H1 (cell line): ENCODE measurements at regions not wholly inside any gene's neighbourhood (a gene's known extent, or its start where the extent isn't known, plus 50 kb on each side); places are given as distances from the start of the nearest gene placed in this dataset.

Experiments
- CTCF ChIA-PET: fragments of 300-600 bp; sonication (Branson Sonifier 250); formaldehyde crosslinking; loops from one replicate; lab custom pipeline; 2021; ENCODE audit not compliant: partially characterized antibody; lab: Charles Lee
- POLR2A ChIA-PET: fragments of 300-600 bp; sonication (Branson Sonifier 250); formaldehyde crosslinking; loops from one replicate; lab custom pipeline; 2021; ENCODE audit warnings: inconsistent platforms; ENCODE audit not compliant: partially characterized antibody; lab: Charles Lee
- DNase-seq, 2 experiments: peaks; one replicate each; pipeline versions ENCODE4 v3.0.0 to v3.0.0-alpha.2; 2010 to 2022; ENCODE audit warnings: low spot score in 2 of 2, low read depth in 1 of 2, mixed read lengths in 1 of 2
- FAIRE-seq: peaks from 2 replicates; lab custom pipeline; 2011; peaks lifted over from hg19 to GRCh38; lab: Jason Lieb, UNC
- H2AFZ ChIP-seq: 2 replicates; pipeline ENCODE4 v1.8.1; 2012; ENCODE audit warnings: low read length, inconsistent platforms
- H2AK5ac ChIP-seq: 2 replicates; pipeline ENCODE4 v1.6.1; 2013; ENCODE audit warnings: low read depth, low read length
- H2BK120ac ChIP-seq: replicated peaks from 2 replicates; pipeline ENCODE3; 2013; ENCODE audit warnings: low read depth, low read length, inconsistent platforms
- H2BK12ac ChIP-seq: 2 replicates; pipeline ENCODE4 v1.6.1; 2013; ENCODE audit warnings: low read depth, low read length
- H2BK15ac ChIP-seq: 2 replicates; pipeline ENCODE4 v1.6.1; 2013; ENCODE audit warnings: low read length
- H2BK20ac ChIP-seq: 2 replicates; pipeline ENCODE4 v1.6.1; 2013; ENCODE audit warnings: low read length
- H2BK5ac ChIP-seq: 2 replicates; pipeline ENCODE4 v1.6.1; 2013; ENCODE audit warnings: low read depth, low read length
- H3K14ac ChIP-seq: 2 replicates; pipeline ENCODE4 v1.6.1; 2013; ENCODE audit warnings: inconsistent platforms; ENCODE audit not compliant: insufficient read length
- H3K18ac ChIP-seq: 2 replicates; pipeline ENCODE4 v1.6.1; 2013; ENCODE audit warnings: low read length; ENCODE audit errors: extremely low read depth
- H3K23ac ChIP-seq: 2 replicates; pipeline ENCODE4 v1.6.1; 2013; ENCODE audit warnings: inconsistent platforms; ENCODE audit not compliant: insufficient read length
- H3K23me2 ChIP-seq: 2 replicates; pipeline ENCODE4 v1.6.1; 2013; ENCODE audit warnings: low read depth, low read length
- H3K27ac ChIP-seq: 2 replicates; pipeline ENCODE4 v1.6.1; 2011; ENCODE audit warnings: low read depth, low read length, inconsistent platforms
- H3K27me3 ChIP-seq, 4 experiments: replicated peaks in 1 of 4; 1 replicate in 1 of 4; 2 replicates in 3 of 4; pipeline versions ENCODE4 v1.6.1 to v1.8.1; 2011 to 2013; ENCODE audit warnings: low read length in 3 of 4, mild to moderate bottlenecking in 3 of 4, inconsistent platforms in 2 of 4, mixed read lengths in 2 of 4, moderate library complexity in 1 of 4; ENCODE audit not compliant: control insufficient read depth in 3 of 4, insufficient read depth in 3 of 4; ENCODE audit errors: extremely low read depth in 1 of 4
- H3K36me3 ChIP-seq, 4 experiments: 2 replicates each; pipeline versions ENCODE4 v1.6.1 to v1.8.1; 2011 to 2013; ENCODE audit warnings: mild to moderate bottlenecking in 4 of 4, low read length in 3 of 4, moderate library complexity in 2 of 4, control low read depth in 1 of 4, inconsistent platforms in 1 of 4; ENCODE audit not compliant: insufficient read depth in 4 of 4, control insufficient read depth in 2 of 4
- H3K4ac ChIP-seq: replicated peaks from 2 replicates; pipeline ENCODE3; 2013; ENCODE audit warnings: low read length, low read depth, mixed read lengths, inconsistent platforms; ENCODE audit not compliant: insufficient read length
- H3K4me1 ChIP-seq, 4 experiments: replicated peaks in 1 of 4; 1 replicate in 1 of 4; 2 replicates in 3 of 4; pipeline versions ENCODE4 v1.6.1 to v1.8.1; 2011 to 2013; ENCODE audit warnings: low read length in 3 of 4, inconsistent platforms in 2 of 4, mixed read lengths in 1 of 4; ENCODE audit not compliant: insufficient read depth in 4 of 4, control insufficient read depth in 3 of 4
- H3K4me2 ChIP-seq, 2 experiments: 2 replicates each; pipeline versions ENCODE4 v1.6.1 to v1.8.1; 2011 to 2013; ENCODE audit warnings: low read depth in 2 of 2, low read length in 2 of 2, control low read depth in 1 of 2, inconsistent platforms in 1 of 2, mild to moderate bottlenecking in 1 of 2; ENCODE audit not compliant: insufficient read depth in 1 of 2
- H3K4me3 ChIP-seq, 4 experiments: fragments of 200-600, 300-600 bp in 1 of 4; sonication (generic), shearing (Covaris generic), sonication (Bioruptor Twin) in 1 of 4; 2 replicates each; pipeline versions ENCODE4 v1.5.1 to v1.8.1; 2011 to 2016; ENCODE audit warnings: low read length in 4 of 4, low read depth in 3 of 4, control low read depth in 2 of 4, inconsistent platforms in 2 of 4, mild to moderate bottlenecking in 2 of 4, mixed read lengths in 1 of 4, moderate library complexity in 1 of 4; ENCODE audit not compliant: insufficient read depth in 2 of 4; ENCODE audit errors: extremely low read depth in 1 of 4
- H3K56ac ChIP-seq: replicated peaks from 2 replicates; pipeline ENCODE3; 2013; ENCODE audit warnings: low read depth, mild to moderate bottlenecking, mixed read lengths, low read length, inconsistent platforms; ENCODE audit not compliant: insufficient read length
- H3K79me1 ChIP-seq: 2 replicates; pipeline ENCODE4 v1.6.1; 2013; ENCODE audit warnings: low read depth, low read length, control low read depth
- H3K79me2 ChIP-seq, 2 experiments: 2 replicates each; pipeline versions ENCODE4 v1.6.1 to v1.8.1; 2012 to 2013; ENCODE audit warnings: low read length in 2 of 2, mild to moderate bottlenecking in 2 of 2, inconsistent platforms in 1 of 2; ENCODE audit not compliant: insufficient read depth in 2 of 2, control insufficient read depth in 1 of 2
- H3K9ac ChIP-seq, 4 experiments: replicated peaks in 1 of 4; 1 replicate in 1 of 4; 2 replicates in 3 of 4; pipeline versions ENCODE4 v1.6.1 to v1.8.1; 2011 to 2013; ENCODE audit warnings: low read depth in 3 of 4, low read length in 3 of 4, control low read depth in 2 of 4, mild to moderate bottlenecking in 2 of 4, moderate library complexity in 2 of 4, inconsistent platforms in 1 of 4; ENCODE audit errors: extremely low read depth in 1 of 4
- H3K9me3 ChIP-seq, 2 experiments: 2 replicates each; pipeline versions ENCODE4 v1.6.1 to v1.8.1; 2012 to 2013; ENCODE audit warnings: mild to moderate bottlenecking in 2 of 2, moderate library complexity in 2 of 2, control low read depth in 1 of 2, inconsistent platforms in 1 of 2, low read depth in 1 of 2, low read length in 1 of 2, mixed read lengths in 1 of 2; ENCODE audit not compliant: insufficient read depth in 2 of 2
- H4K20me1 ChIP-seq, 2 experiments: replicated peaks in 1 of 2; 2 replicates each; pipeline versions ENCODE3 to v1.8.1; 2011 to 2013; ENCODE audit warnings: inconsistent platforms in 2 of 2, low read length in 2 of 2, mild to moderate bottlenecking in 1 of 2; ENCODE audit not compliant: insufficient read depth in 2 of 2, control insufficient read depth in 1 of 2
- H4K5ac ChIP-seq: 2 replicates; pipeline ENCODE4 v1.6.1; 2013; ENCODE audit warnings: low read length, low read depth, mixed read lengths, inconsistent platforms; ENCODE audit not compliant: insufficient read length
- H4K8ac ChIP-seq: 2 replicates; pipeline ENCODE4 v1.8.0; 2013; ENCODE audit warnings: mild to moderate bottlenecking, moderate library complexity, low read length, inconsistent platforms; ENCODE audit not compliant: insufficient read depth; ENCODE audit errors: extremely low read depth
- H4K91ac ChIP-seq: replicated peaks from 2 replicates; pipeline ENCODE3; 2013; ENCODE audit warnings: low read length, mixed read lengths, inconsistent platforms; ENCODE audit not compliant: insufficient read length
- ASH2L ChIP-seq: fragments of 200-600, 300-600 bp; sonication (generic); IDR thresholded peaks from one replicate; pipeline ENCODE4 v1.7.1; 2017; ENCODE audit warnings: low read length
- EGR1 ChIP-seq: IDR thresholded peaks from 2 replicates; pipeline ENCODE4 v1.6.1; 2011; ENCODE audit warnings: low read depth, low read length, borderline replicate concordance
- HDAC2 ChIP-seq, 2 experiments: fragments of 300-600 bp in 1 of 2; sonication (generic) in 1 of 2; IDR thresholded peaks; 2 replicates each; pipeline ENCODE4 v1.6.1; 2011 to 2012; ENCODE audit warnings: low read depth in 2 of 2, low read length in 2 of 2, mild to moderate bottlenecking in 2 of 2, moderate library complexity in 2 of 2, borderline replicate concordance in 1 of 2, inconsistent platforms in 1 of 2
- KDM1A ChIP-seq: fragments of 200-600, 300-600 bp; sonication (generic); IDR thresholded peaks from 2 replicates; pipeline ENCODE4 v1.7.1; 2016; ENCODE audit warnings: mild to moderate bottlenecking, low read length, borderline replicate concordance
- KDM4A ChIP-seq: IDR thresholded peaks from one replicate; pipeline ENCODE4 v1.7.1; 2012; ENCODE audit warnings: low read depth, mild to moderate bottlenecking, moderate library complexity, low read length, inconsistent platforms; ENCODE audit not compliant: severe bottlenecking
- MAFK ChIP-seq: IDR thresholded peaks from 2 replicates; pipeline ENCODE4 v1.6.1; 2012; ENCODE audit warnings: low read depth, mild to moderate bottlenecking, improper control_type of control experiment, low read length
- NRF1 ChIP-seq: IDR thresholded peaks from 2 replicates; pipeline ENCODE4 v1.6.1; 2011; ENCODE audit warnings: mild to moderate bottlenecking, low read depth, low read length, improper control_type of control experiment
- RBBP5 ChIP-seq: IDR thresholded peaks from 2 replicates; pipeline ENCODE4 v1.7.1; 2012; ENCODE audit warnings: low read depth, mild to moderate bottlenecking, inconsistent platforms, low read length, moderate library complexity, borderline replicate concordance
- SAP30 ChIP-seq: fragments of 300-600 bp; sonication (generic); IDR thresholded peaks from 2 replicates; pipeline ENCODE4 v1.7.1; 2012; ENCODE audit warnings: low read length, moderate library complexity, mild to moderate bottlenecking, inconsistent platforms; ENCODE audit not compliant: insufficient read depth, insufficient replicate concordance
- SIN3A ChIP-seq, 2 experiments: IDR thresholded peaks in 1 of 2; conservative IDR thresholded peaks in 1 of 2; 2 replicates each; pipeline ENCODE4 v1.6.1; 2011 to 2012; ENCODE audit warnings: low read length in 2 of 2, improper control_type of control experiment in 1 of 2, low read depth in 1 of 2, mild to moderate bottlenecking in 1 of 2
- SP2 ChIP-seq: IDR thresholded peaks from 2 replicates; pipeline ENCODE4 v1.6.1; 2012; ENCODE audit warnings: mild to moderate bottlenecking, low read length, inconsistent platforms
- TBP ChIP-seq: IDR thresholded peaks from 2 replicates; pipeline ENCODE4 v1.6.1; 2011; ENCODE audit warnings: low read depth, low read length, improper control_type of control experiment
- ZNF274 ChIP-seq: IDR thresholded peaks from 2 replicates; pipeline ENCODE4 v1.7.0; 2012; ENCODE audit warnings: low read length, borderline replicate concordance; ENCODE audit errors: extremely low read depth
- WGBS, 2 experiments: shearing (Covaris generic) in 1 of 2; methylation state at CpG; one replicate each; pipeline versions ENCODE4 v1.1.6 to v1.1.7; 2013 to 2015; ENCODE audit warnings: low lambda C conversion rate in 2 of 2, mixed read lengths in 2 of 2, inconsistent platforms in 1 of 2, low coverage in 1 of 2, missing lambda C conversion rate in 1 of 2; ENCODE audit not compliant: insufficient replicate concordance in 2 of 2, insufficient coverage in 1 of 2, insufficient read length in 1 of 2; ENCODE audit errors: extremely low coverage in 1 of 2, missing lambda C conversion rate in 1 of 2; 5-methylcytosine and 5-hydroxymethylcytosine counted together
- TF ChIP-seq, protein P1 (sequence below): IDR thresholded peaks from 2 replicates; pipeline ENCODE4 v1.6.1; 2012; ENCODE audit warnings: inconsistent platforms

DNA sequence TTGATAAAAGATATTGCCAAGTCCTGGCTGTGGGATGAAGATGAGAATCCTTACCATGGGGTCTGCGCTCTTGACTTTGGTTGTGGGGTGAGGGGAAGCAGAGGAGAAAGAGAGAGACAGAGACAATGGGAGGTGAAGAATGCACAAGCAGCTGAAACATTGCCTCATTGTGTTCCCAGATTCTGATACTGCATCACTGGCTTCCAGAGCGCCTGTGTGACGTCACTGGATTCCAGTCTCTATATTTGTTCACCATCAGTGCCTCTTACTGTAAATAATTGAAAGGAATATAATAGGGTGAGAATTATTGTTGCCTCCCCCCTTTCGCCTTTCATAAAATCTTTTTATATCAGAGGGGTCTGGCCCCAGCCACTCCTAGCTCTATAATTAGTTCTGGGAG is 188.9 kb upstream of the NTF3 start:
- no peak for FAIRE-seq
- CTCF ChIA-PET = no interaction called here
- H3K4me2 ChIP-seq = no peak overlapping the region
- TF ChIP-seq EGR1 (no peak), SIN3A (conservative IDR thresholded peaks at IDR 0.05 in 1 of 2, IDR thresholded peaks at IDR 0.05 in 1 of 2; ENCODE audit: low read depth in 1 of 2, low read length in 2 of 2) (no peak), SAP30 (no peak), NRF1 (no peak), MAFK (no peak), HDAC2 (IDR thresholded peaks at IDR 0.05; ENCODE audit: borderline replicate concordance in 1 of 2, low read depth in 2 of 2, low read length in 2 of 2) (no peak), KDM4A (no peak), KDM1A (no peak), SP2 (no peak), ASH2L (no peak), TBP (no peak), RBBP5 (no peak), ZNF274 (no peak)
- TF ChIP-seq, protein P1, sequence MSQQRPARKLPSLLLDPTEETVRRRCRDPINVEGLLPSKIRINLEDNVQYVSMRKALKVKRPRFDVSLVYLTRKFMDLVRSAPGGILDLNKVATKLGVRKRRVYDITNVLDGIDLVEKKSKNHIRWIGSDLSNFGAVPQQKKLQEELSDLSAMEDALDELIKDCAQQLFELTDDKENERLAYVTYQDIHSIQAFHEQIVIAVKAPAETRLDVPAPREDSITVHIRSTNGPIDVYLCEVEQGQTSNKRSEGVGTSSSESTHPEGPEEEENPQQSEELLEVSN = no peak

More for the DNA sequence above, 188.9 kb upstream of the NTF3 start:
- Histone ChIP-seq H2BK20ac (no peak overlapping the region), H4K5ac (no peak overlapping the region), H2BK15ac (no peak overlapping the region), H3K4me1 (peaks cover 3 to 28% (median 19%) of the 10 kb centered on the region in 4 experiments; a peak in 6 of 7 replicates), H3K4ac (no peak overlapping the region), H3K9me3 (no peaks in the 10 kb centered on the region), H2BK5ac (no peak overlapping the region), H3K23ac (no peak overlapping the region), H3K79me2 (no peaks in the 10 kb centered on the region), H3K23me2 (0 out of 2 replicates have a peak, but pooled peaks cover 1% of the 10 kb centered on the region), H3K18ac (peak overlapping the region; percentile 12; the same call in 1 of the 2 replicates), H3K56ac (no peak overlapping the region), H2AFZ (no peak overlapping the region), H3K27me3 (no peaks in the 10 kb centered on the region), H4K8ac (no peak overlapping the region), H2BK12ac (peak overlapping the region; percentile 4; the same call in 1 of the 2 replicates), H3K9ac (no peak overlapping the region), H4K91ac (no peak overlapping the region), H3K36me3 (no peaks in the 10 kb centered on the region), H2BK120ac (no peak overlapping the region), H3K14ac (no peak overlapping the region), H3K79me1 (no peaks in the 10 kb centered on the region), H4K20me1 (no peaks in the 10 kb centered on the region), H2AK5ac (peak overlapping the region; percentile 84; the same call in 1 of the 2 replicates), H3K4me3 (no peak overlapping the region), H3K27ac (no peak overlapping the region)
- 91% methylated on average over 4 of the region's 4 CpGs; no CpG with 5 or more reads in 1 of the 2 experiments for WGBS, 2 experiments
- no peak for DNase-seq
- POLR2A ChIA-PET = no interaction called here
